ENCODE measurements at regions not wholly inside any gene's neighbourhood (a gene's known extent, or its start where the extent isn't known, plus 50 kb on each side); places are given as distances from the start of the nearest gene placed in this dataset.

DNA sequence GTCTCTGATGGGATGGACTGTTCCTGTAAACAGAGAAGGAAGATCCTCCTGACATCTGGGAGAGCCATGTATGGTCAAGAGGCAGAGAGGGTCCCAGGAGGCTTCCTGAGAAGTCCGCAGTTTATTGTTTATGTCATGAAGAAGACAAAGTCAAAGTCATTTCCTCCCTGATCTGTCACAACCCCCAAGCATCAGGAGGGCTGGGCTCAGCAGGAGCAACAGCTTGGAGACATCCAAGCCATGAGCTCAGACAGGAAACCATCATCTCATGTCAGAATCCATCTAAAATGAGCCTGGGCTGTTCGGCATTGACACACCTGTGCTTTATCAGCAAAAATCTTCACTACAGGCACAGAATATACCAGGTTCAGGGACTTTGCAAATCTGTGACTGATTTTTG, 325.0 kb upstream of the MSX2 start:
- no peak for DNase-seq (ENCODE audit: low read depth in 2 of 2, low spot score in 1 of 2)

DNA sequence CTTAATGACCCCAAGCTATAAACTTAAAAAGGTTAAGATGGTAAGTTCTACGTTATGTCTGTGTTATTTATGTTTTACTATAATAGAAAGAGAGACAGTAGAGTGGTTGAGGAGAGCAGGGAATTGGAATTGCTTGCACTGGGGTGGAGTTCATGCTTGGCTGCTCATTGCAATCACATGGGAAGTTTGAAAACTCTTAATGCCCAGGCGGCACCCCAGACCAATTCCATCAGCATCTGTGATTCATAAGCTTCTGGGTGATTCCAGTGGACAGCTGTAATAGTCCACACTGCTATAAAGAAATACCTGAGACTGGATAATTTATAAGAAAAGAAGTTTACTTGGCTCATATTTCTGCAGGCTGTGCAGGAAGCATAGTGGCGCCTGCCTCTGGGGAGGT, 323.9 kb upstream of the MSX2 start:
- DNase-seq (ENCODE audit: low read depth in 2 of 2, low spot score in 1 of 2) = no peak

DNA sequence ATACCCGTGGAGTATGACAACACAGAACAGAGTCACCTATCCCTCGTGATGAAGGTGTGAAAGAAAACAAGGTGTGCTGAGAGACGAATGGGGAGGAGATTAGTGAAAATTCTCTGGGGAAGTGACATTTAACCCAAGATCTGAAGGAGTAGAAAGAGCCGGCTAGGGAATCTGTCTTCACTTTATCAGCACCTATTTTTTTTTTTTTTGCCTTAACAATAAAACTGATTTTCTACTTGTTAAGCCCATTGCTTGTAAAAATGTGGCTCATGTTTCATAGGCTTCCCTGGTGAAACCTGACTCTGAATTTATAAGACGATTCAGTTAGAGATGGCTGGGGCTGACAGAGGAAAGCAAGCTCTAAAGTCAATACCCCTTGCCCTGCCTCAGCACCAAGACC, 322.6 kb upstream of the MSX2 start:
- DNase-seq (ENCODE audit: low read depth in 2 of 2, low spot score in 1 of 2) = no peak

DNA sequence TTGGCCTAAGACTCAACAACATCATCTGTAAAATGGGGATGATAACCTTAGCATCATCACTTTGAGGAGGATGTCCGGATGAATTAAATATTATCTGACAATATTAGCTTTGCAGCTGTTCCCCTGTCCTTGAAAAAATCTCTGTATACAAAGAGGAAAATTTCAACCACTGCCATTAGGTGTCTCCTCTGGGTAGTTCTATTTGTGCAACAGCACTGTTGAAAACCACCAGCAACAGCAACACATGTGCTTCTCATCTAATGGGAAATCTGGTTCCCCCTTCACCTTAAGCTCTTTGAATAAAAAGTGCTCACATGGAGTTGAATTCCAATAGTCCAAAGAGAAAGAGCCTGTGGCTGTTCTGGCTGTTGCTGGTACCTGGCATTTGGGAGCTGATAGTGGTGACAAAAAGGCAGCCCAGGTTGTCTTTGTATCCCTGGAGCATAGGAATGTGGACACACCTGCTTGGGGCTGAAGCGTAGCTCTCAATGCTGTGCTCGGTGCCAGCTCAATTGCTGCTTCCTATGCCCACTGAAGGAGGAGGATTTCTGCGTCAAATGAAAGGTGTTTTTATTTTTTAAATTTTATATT, 322.1 kb upstream of the MSX2 start:
- no peak for DNase-seq (ENCODE audit: low read depth in 2 of 2, low spot score in 1 of 2)

DNA sequence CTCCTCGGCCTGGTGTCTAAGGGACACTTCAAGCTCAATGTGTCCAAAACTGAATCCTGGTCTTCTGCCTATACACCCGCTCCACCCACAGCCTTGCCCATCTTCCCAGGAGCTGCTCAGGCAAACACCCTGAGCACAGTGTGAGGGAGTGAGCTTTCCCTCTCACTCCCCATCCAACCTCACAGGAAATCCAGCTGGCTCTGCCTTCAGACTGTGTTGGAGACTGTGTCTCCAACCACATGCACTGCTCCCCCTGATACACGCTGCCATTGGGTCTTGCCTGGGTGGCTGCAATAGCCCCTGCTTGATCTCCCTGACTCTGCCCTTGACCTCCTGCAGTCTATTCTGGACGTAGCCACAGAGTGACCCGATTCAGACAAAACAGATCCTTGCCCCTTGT, 319.5 kb upstream of the MSX2 start:
- DNase-seq (ENCODE audit: low read depth in 2 of 2, low spot score in 1 of 2) = no peak

DNA sequence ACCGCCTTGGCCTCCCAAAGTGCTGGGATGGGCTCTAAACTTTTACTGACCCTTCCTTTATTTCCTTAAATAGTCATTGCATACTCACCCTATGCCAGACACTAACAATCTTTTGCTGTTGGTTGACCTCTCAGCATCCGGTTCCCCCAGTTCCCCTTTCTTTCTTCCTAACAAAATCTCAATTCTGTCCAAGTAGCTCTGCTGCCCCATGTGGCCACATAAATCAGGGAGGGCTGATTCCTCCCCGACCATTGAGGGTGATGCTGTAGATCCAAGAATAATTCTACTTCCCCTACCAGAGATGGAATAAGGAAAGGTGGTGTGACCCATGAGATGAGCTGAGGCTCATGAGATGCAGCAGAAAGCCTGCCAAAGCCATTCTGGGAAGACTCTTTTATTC, 315.3 kb upstream of the MSX2 start:
- DNase-seq (ENCODE audit: low read depth in 2 of 2, low spot score in 1 of 2) = no peak

DNA sequence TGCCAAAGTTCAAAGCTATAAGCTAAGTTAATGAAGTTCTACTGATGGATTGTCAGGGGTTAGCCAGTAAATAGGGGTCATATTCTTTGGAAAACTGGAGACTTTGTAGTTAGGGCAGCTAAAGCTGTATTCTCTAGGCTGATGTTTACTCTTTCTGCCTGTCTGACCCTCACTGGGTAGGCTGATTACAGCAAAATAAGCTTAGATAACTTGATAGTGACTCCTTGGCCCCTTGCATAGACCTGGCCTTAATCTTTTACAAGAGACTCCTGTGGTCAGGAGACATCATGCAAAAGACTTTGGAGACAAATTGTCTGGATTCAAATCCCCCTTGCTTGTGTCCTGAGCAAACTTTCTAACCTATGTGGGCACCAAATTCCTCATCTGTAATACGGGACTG, 314.4 kb upstream of the MSX2 start:
- DNase-seq (ENCODE audit: low read depth in 2 of 2, low spot score in 1 of 2) = no peak

DNA sequence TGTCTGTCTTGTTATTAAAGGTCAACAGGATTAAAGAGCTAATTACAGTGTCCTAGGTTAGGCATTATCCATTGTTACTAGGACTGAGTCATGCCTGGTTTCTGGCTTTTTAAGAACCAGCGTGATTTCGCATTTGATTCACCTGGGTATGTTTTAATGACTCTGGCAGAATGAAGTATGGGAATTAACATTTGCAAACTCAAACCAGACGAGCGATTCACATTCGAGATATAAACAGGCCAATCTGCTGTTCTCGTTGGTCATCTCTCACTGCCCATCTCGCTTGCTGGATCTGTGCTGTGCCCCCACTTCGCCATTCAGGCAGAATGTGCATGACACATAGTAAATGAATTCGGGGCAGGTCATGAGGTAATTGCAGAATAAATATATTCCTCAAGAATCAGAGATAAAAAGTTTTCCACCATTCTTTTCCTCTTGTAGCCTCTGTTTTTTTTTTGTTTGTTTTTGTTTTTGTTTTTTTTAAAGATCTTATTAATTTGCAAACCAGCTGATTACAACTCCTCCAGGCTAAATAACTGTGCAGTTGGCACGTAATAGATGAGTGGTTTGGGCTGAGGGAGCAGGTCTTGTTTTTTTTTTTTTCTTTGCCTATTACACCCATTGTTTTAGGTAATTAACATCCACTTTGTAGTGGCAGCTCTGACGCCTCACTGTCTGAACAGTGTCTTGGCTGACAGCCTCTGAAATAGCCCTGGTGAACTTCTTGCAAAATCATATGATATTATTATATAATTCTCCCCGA, 313.5 kb upstream of the MSX2 start:
- DNase-seq (ENCODE audit: low read depth in 2 of 2, low spot score in 1 of 2) = no peak

DNA sequence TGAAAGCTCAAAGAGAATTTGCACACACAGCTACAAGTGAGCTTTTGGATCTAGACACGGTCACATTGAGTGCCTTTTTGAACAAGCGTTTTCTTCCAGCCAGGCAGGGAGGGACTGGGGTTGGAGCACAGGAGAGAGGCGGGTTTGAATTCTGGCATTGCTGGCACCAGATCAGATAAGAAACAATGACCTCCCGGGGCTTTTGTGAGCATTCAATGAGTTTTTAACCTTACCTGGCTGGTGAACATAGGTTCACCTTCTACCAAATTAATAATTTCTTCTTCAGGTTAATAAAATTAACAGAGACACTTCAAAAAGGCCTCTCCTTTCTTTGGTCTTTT, 312.9 kb upstream of the MSX2 start:
- DNase-seq (ENCODE audit: low read depth in 2 of 2, low spot score in 1 of 2) = no peak

DNA sequence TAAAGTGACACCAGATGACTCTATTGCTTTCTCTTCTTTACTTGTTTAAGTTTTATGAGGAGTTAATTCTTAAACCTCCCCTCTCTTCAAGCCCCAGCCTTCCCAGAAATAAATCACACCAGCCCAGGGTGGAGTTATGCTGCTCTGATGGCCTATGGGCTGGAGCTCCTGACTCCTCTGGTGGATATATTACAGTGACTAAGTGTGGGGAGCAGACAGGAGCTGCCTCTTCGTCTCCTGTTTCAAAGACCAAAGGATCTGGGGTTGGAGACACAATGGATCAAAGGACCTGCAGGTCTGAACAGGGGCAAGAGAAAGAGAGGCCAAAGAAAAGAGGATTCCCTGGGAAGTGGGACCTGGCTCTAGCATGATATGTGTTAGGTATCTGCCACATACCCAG, 312.0 kb upstream of the MSX2 start:
- no peak for DNase-seq (ENCODE audit: low read depth in 2 of 2, low spot score in 1 of 2)

DNA sequence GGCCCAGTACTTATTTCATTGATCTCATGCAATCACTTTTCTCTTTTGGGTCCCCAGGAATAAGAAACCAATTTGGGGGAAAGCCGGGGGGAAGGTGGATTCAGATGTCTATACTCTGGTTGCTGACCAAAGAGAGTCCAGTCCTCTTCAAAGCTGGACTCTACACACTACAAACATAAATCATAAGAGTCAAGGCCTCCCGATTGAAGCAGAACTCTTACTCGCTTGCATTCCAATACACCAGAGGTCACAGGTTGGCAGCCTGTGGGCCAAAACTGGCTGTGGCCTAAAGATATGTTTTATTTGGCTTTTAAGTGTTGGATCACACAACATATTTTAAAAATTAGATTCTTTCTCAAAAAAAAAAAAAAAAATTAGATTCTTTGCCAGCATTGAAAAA, 311.4 kb upstream of the MSX2 start:
- DNase-seq (ENCODE audit: low read depth in 2 of 2, low spot score in 1 of 2) = no peak

DNA sequence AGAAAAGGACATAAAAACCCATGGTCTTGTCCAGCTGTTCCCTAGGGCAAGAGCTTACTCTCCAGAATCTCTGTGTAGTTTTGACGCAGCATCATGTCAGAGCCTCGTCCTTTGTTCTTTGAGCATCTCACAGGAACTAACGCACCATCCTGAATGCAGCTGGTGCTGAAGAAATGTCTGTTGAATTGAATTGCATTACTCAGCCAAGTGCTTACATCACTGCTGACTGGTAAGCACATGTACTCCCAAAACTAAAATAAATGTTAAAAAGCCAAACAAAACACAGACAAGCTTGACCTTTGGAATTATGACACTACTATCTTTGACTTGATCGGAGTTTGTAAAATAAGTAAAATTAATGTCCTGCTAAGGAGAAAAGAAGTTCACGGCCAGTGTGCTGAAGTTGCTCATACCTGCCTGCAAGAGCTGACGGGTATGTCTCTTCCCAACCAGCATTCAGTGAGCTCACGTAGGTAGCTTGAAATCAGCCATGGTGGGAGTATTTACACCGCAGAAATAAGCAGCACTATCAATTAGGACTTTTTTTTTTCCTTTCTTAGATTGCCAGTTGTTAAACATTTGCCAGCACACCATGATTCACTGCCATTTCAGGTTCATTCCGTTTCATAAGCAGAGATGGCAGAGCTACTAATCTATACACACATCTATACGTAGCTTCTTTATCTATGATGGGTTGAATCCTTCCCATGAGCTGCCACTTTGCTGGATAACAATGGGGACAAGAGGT, 310.6 kb upstream of the MSX2 start:
- DNase-seq (ENCODE audit: low read depth in 2 of 2, low spot score in 1 of 2) = no peak

DNA sequence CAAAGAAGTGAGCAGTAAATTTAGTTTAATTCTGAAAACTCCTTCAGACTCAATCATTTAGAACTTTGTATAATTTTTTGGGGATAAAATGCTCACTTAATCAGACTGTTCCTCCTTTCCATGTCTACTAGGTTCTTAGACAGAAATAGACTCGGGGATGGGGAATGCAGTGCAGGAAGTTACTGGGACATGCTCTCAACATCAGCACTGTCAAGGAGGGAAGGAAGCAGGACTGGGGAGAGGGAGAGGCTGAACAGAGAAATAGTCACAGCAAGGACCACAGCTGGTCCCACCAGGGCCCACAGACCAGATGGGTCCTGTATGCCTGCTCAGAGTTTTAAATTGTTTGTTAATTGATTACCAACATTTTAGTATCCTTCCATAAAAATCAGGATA, 310.1 kb upstream of the MSX2 start:
- no peak for DNase-seq (ENCODE audit: low read depth in 2 of 2, low spot score in 1 of 2)

DNA sequence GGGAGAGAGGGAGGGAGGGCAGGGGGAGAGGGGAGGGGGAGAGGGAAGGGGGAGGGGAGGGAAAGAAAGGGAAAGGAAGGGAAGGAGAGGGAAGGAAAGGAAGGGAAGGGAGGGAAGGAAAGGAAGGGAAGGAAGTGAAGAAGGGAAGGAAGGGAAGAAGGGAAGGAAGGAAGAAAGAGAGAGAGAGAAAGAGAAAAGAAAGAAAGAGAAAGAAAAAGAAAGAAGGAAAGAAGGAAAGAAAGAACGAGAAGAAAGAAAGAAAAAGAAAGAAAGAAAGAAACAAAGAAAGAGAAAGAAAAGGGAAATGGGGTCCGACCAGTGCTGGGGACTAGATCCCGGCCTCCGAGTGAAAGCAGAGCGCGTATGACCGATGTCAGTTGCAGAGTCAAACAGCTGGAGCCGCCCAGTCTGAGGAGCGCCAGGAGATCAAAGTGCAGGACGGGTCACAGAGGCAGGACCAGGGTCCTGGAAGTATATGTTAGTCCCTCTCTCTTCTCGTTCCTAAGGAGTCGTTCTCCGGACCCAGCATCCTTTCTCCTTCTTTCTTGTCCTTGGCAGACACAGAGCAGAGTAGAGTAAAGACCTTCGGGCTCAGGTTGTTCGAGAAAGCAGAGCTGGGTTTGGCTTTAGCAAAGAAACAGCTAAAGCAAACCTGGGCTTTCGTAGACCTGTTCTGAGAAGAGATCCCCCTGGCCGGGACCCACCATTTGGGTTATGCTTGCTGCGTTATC, 305.4 kb upstream of the MSX2 start:
- no peak for DNase-seq (ENCODE audit: low read depth in 2 of 2, low spot score in 1 of 2)

DNA sequence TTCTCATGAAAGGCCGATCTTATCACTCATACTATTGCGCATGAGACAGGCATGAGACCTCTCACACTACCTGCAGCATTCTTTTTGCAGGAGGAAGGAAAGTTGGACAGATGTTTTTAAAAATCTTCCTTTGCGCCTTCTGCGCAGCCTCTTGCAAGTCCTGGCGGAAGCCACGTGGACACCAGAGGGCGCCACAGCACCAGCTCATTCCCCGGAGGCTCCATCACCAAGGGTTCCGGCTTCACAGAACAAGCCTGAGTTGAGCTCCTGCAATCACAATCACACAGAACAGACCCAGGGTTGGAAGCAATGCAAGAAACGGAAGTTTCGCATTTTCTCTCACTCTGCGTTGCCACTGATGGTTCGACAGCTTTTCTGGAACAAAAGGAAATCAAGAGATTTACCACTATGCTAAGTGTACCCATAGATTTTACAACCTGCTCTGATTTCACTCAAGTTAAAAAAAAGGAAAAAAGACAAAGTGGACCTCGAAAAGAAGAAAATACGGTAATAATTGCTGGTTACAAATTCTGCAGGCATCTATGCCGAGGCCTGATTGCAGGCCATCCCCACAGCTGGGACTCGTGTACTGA, 304.7 kb upstream of the MSX2 start:
- DNase-seq (ENCODE audit: low read depth in 2 of 2, low spot score in 1 of 2) = peak; percentile 19 to 70

DNA sequence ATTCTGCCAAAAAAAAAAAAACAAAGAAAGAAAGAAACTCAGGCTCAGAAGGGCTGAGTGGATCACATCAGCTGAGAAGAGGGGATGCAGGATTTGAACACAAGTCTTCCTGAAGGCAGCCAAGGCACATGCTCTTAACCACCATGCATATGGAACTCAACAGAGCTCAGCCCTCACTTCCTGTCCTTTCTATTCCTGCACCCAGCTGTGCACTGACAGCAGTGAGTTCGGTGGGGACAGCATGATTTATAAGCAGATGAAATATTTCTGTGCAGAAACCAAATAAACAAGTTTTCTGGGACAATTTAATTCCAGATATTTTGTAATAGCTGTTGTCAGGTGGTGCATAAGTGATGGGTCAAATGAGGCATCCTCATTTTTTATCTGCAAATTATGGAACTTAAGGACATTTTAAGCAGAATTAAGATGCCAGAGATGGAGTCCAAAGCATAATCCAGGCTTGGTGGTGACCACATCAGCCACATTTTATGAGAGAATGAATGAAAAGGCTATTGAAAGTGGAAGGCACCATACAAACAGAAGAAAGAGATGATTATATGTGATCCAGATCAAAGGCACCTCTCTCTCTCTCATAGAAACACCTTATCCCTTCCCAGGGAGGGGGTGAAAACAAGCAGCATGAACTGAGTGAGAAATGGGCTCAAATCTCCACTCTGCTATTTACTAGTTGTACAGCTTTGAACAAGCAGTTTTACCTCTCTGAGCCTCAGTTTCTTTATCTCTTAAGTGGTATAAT, 303.6 kb upstream of the MSX2 start:
- no peak for DNase-seq (ENCODE audit: low read depth in 2 of 2, low spot score in 1 of 2)

DNA sequence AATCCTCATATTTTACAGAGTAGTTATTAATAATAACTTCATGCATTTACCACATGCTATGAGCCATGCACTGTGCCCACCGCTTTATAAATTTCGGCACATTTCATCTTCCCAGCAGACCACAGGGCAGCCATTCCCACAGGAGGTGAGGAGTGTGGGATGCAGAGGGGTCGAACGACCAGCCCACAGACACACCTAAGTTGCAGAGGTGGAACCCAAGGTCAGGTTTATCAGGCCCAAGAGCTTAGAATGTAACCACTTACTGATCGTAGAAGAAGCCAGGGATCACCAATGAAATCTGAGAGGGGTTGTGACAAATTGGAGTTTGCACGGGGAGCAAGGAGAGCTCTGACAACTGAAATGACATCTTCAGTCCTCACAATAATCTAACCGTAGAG, 303.0 kb upstream of the MSX2 start:
- no peak for DNase-seq (ENCODE audit: low read depth in 2 of 2, low spot score in 1 of 2)

DNA sequence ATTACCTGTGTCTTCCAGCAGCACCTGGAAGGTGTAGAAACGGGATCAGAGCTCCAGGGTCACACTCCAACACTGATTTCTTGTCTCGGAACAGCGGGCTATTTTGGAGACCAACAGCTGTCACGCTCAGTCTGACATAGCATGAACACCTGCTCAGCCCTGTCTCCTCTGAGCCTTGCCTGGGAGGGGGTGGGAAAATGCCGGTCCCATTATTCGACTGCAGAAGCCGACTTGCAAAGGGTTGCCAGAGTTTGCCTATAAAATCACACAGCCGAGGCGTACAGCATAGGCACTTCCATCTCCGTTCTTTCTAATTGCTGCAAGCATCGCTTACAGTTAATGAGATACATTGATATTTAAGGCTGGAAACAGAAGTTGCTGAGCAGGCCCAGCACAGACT, 300.8 kb upstream of the MSX2 start:
- DNase-seq (ENCODE audit: low read depth in 2 of 2, low spot score in 1 of 2) = no peak

DNA sequence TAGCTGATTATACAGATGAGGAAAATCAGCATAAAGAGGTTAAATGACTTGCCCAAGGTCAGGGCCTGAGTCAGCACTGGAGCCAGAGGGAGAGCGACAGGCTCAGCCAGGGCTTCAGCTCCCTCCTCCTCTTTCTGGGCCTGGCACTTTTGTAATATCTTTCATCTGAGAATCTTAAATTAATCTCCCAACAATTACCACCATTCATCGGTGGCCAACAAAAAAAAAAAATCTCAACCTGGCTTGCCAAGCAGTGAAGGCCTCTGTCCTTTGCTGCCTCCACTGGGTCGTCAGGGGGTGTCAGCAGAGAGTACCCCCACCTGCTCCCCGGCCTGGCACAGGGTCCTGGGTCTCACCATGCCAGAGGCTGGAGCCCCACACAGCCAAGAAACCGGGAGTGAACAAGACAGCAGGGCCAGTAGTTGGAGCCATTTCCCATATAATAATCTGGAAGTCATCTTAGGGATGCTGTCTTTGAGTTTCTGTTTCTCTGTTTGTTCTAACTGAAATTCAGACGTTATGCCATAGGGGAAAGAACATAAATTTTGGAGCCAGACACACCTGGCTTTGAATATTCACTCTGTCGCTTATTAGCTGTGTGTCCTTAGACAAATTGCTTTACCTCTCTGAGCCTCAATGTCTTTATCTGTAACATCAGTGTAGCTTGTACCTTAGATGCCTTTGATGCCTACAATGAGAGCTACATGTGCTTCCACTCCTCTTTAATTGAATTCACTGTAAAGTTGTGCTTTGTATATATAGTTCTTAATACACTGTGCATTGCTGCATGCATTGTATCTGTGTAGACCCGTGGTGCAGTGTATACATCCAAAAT, 299.9 kb upstream of the MSX2 start:
- DNase-seq (ENCODE audit: low read depth in 2 of 2, low spot score in 1 of 2) = no peak

All from stimulated activated CD8-positive, alpha-beta memory T cell treated with anti-CD3 and anti-CD28 coated beads, Interleukin-4, amount 100 ng/mL, for 1 hour (primary cell).